GM13976 (cell line): ENCODE measurements at regions not wholly inside any gene's neighbourhood (a gene's known extent, or its start where the extent isn't known, plus 50 kb on each side); places are given as distances from the start of the nearest gene placed in this dataset.

Experiments
- DNase-seq: peaks from one replicate; pipeline ENCODE4 v3.0.0; 2012; ENCODE audit warnings: low spot score
- CTCF ChIP-seq: IDR thresholded peaks from 2 replicates; pipeline ENCODE4 v1.5.1; 2012; ENCODE audit warnings: borderline replicate concordance, mild to moderate bottlenecking; ENCODE audit not compliant: insufficient read depth; ENCODE audit errors: extremely low read depth, missing control alignments, control extremely low read depth
- in situ Hi-C: fragments of 300-500 bp; cut with MboI; formaldehyde crosslinking; loops from one replicate; pipeline ENCODE4 v1.12.0; 2022; ENCODE audit warnings: low sequenced_read_pairs, mixed read lengths, inconsistent platforms; ENCODE audit not compliant: unreplicated experiment

GRCh38 chr1:234666761-234667160 is 56.8 kb upstream of the IRF2BP2 start:
- TF ChIP-seq CTCF, result no peak
- in situ Hi-C loops, result no loop called here
- no peak for DNase-seq

GRCh38 chr1:234665975-234666605 is 56.1 kb upstream of the IRF2BP2 start:
- in situ Hi-C loops, result no loop called here
- DNase-seq, result no peak
- no peak for TF ChIP-seq CTCF

- in situ Hi-C loops, result no loop called here
- DNase-seq, result no peak
- no peak for TF ChIP-seq CTCF
These were observed 52.2 kb upstream of the IRF2BP2 start for GRCh38 chr1:234662148-234662547.

- no peak for TF ChIP-seq CTCF
- in situ Hi-C loops, result no loop called here
- DNase-seq, result no peak
These were observed 51.4 kb upstream of the IRF2BP2 start for GRCh38 chr1:234661317-234661928.

- no peak for TF ChIP-seq CTCF
- in situ Hi-C loops, result no loop called here
- no peak for DNase-seq
These were observed 50.7 kb upstream of the IRF2BP2 start for GRCh38 chr1:234660536-234661316.
